ENCODE measurements at regions not wholly inside any gene's neighbourhood (a gene's known extent, or its start where the extent isn't known, plus 50 kb on each side); places are given as distances from the start of the nearest gene placed in this dataset.

GRCh38 chr21:27298465-27298864 lies 331.6 kb upstream of the ADAMTS5 start:
- H3K4me3 ChIP-seq (ENCODE audit: control insufficient read depth in 2 of 3, extremely low read depth in 1 of 3, insufficient read depth in 2 of 3, low read depth in 1 of 3, low read length in 3 of 3) = no peak overlapping the region
- dilution Hi-C loops (cut with MboI; ENCODE audit: extremely low pct_ligation_motif_present, low sequenced_read_pairs) = no loop called here
- no peak overlapping the region for H3K27ac ChIP-seq (ENCODE audit: control insufficient read depth, insufficient read depth, low read length)
- TF ChIP-seq, protein P1, sequence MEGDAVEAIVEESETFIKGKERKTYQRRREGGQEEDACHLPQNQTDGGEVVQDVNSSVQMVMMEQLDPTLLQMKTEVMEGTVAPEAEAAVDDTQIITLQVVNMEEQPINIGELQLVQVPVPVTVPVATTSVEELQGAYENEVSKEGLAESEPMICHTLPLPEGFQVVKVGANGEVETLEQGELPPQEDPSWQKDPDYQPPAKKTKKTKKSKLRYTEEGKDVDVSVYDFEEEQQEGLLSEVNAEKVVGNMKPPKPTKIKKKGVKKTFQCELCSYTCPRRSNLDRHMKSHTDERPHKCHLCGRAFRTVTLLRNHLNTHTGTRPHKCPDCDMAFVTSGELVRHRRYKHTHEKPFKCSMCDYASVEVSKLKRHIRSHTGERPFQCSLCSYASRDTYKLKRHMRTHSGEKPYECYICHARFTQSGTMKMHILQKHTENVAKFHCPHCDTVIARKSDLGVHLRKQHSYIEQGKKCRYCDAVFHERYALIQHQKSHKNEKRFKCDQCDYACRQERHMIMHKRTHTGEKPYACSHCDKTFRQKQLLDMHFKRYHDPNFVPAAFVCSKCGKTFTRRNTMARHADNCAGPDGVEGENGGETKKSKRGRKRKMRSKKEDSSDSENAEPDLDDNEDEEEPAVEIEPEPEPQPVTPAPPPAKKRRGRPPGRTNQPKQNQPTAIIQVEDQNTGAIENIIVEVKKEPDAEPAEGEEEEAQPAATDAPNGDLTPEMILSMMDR (optimal IDR thresholded peaks at IDR 0.05 in 1 of 3, IDR thresholded peaks at IDR 0.05 in 1 of 3, conservative IDR thresholded peaks at IDR 0.05 in 1 of 3; ENCODE audit: extremely low read depth in 1 of 3, insufficient read depth in 2 of 3, low read length in 3 of 3) = no peak
- TF ChIP-seq EZH2 (IDR thresholded peaks at IDR 0.05; ENCODE audit: low read length) = no peak
- H4K20me1 ChIP-seq (ENCODE audit: control insufficient read depth, extremely low read depth, insufficient read depth, low read length) = no peaks in the 10 kb centered on the region
- no peaks in the 10 kb centered on the region for H3K4me1 ChIP-seq (ENCODE audit: control insufficient read depth, extremely low read depth, insufficient read depth, low read length)
- no peaks in the 10 kb centered on the region for H3K9me3 ChIP-seq (ENCODE audit: control insufficient read depth, low read depth, low read length)
- FAIRE-seq = no peak
- no peaks in the 10 kb centered on the region for H3K9me1 ChIP-seq (ENCODE audit: control insufficient read depth, extremely low read depth, insufficient read depth, low read length)
- no peak overlapping the region for H3K4me2 ChIP-seq (ENCODE audit: control insufficient read depth, extremely low read depth, insufficient read depth, low read depth, low read length)
- no peak for DNase-seq (ENCODE audit: low read depth, low spot score)
- no peaks in the 10 kb centered on the region for H3K36me3 ChIP-seq (ENCODE audit: control insufficient read depth in 2 of 2, extremely low read depth in 1 of 2, insufficient read depth in 2 of 2, low read length in 2 of 2)
- H2AFZ ChIP-seq (ENCODE audit: control insufficient read depth, low read length) = no peak overlapping the region
- no peaks in the 10 kb centered on the region for H3K79me2 ChIP-seq (ENCODE audit: control insufficient read depth, insufficient read depth, low read length)
- H3K27me3 ChIP-seq (ENCODE audit: control insufficient read depth, extremely low read depth, insufficient read depth, low read length) = no peaks in the 10 kb centered on the region
- H3K9ac ChIP-seq (ENCODE audit: control insufficient read depth, extremely low read depth, insufficient read depth, low read length) = no peak overlapping the region

- no peak for DNase-seq (ENCODE audit: low read depth, low spot score)
- Histone ChIP-seq H3K9ac (ENCODE audit: control insufficient read depth, extremely low read depth, insufficient read depth, low read length) (no peak overlapping the region), H3K4me1 (ENCODE audit: control insufficient read depth, extremely low read depth, insufficient read depth, low read length) (no peaks in the 10 kb centered on the region), H4K20me1 (ENCODE audit: control insufficient read depth, extremely low read depth, insufficient read depth, low read length) (no peaks in the 10 kb centered on the region), H3K4me2 (ENCODE audit: control insufficient read depth, extremely low read depth, insufficient read depth, low read depth, low read length) (no peak overlapping the region), H3K9me3 (ENCODE audit: control insufficient read depth, low read depth, low read length) (no peaks in the 10 kb centered on the region), H3K27me3 (ENCODE audit: control insufficient read depth, extremely low read depth, insufficient read depth, low read length) (no peaks in the 10 kb centered on the region), H3K4me3 (ENCODE audit: control insufficient read depth in 2 of 3, extremely low read depth in 1 of 3, insufficient read depth in 2 of 3, low read depth in 1 of 3, low read length in 3 of 3) (no peak overlapping the region), H2AFZ (ENCODE audit: control insufficient read depth, low read length) (no peak overlapping the region), H3K27ac (ENCODE audit: control insufficient read depth, insufficient read depth, low read length) (no peak overlapping the region), H3K79me2 (ENCODE audit: control insufficient read depth, insufficient read depth, low read length) (no peaks in the 10 kb centered on the region), H3K9me1 (ENCODE audit: control insufficient read depth, extremely low read depth, insufficient read depth, low read length) (no peaks in the 10 kb centered on the region), H3K36me3 (ENCODE audit: control insufficient read depth in 2 of 2, extremely low read depth in 1 of 2, insufficient read depth in 2 of 2, low read length in 2 of 2) (no peaks in the 10 kb centered on the region)
- TF ChIP-seq, protein P1 (optimal IDR thresholded peaks at IDR 0.05 in 1 of 3, IDR thresholded peaks at IDR 0.05 in 1 of 3, conservative IDR thresholded peaks at IDR 0.05 in 1 of 3; ENCODE audit: extremely low read depth in 1 of 3, insufficient read depth in 2 of 3, low read length in 3 of 3) = no peak
- no peak for TF ChIP-seq EZH2 (IDR thresholded peaks at IDR 0.05; ENCODE audit: low read length)
- FAIRE-seq = no peak
- dilution Hi-C loops (cut with MboI; ENCODE audit: extremely low pct_ligation_motif_present, low sequenced_read_pairs) = no loop called here
Measured at GRCh38 chr21:27293239-27293638, 326.4 kb upstream of the ADAMTS5 start.
